DOHH2 (cell line): ENCODE measurements at regions not wholly inside any gene's neighbourhood (a gene's known extent, or its start where the extent isn't known, plus 50 kb on each side); places are given as distances from the start of the nearest gene placed in this dataset.
"Not testable (repeated sequence)": the region's sequence is repeated elsewhere in the genome, so short reads cannot be mapped to it uniquely, and the experiment has no call there.

Experiments used
- H3F3A ChIP-seq: fragments of 200-600 bp; sonication (generic), shearing (Covaris generic); 2 replicates; pipeline ENCODE4 v1.6.0; 2016; ENCODE audit warnings: antibody characterized with exemption, mild to moderate bottlenecking; ENCODE audit not compliant: control insufficient read depth, insufficient read depth
- H3K27ac ChIP-seq: fragments of 200-600 bp; sonication (generic); 2 replicates; pipeline ENCODE4 v1.5.1; 2014; ENCODE audit warnings: low read depth, mild to moderate bottlenecking, low read length, moderate library complexity
- H3K27me3 ChIP-seq: fragments of 200-600 bp; sonication (generic); 2 replicates; pipeline ENCODE4 v1.6.1; 2014; ENCODE audit warnings: mild to moderate bottlenecking, low read length, mixed read lengths; ENCODE audit not compliant: control insufficient read depth
- H3K36me3 ChIP-seq: fragments of 200-600 bp; sonication (generic); 2 replicates; pipeline ENCODE4 v1.6.1; 2014; ENCODE audit warnings: mild to moderate bottlenecking, low read length, moderate library complexity, mixed read lengths; ENCODE audit not compliant: control insufficient read depth
- H3K4me1 ChIP-seq: fragments of 200-600 bp; sonication (generic); 2 replicates; pipeline ENCODE4 v1.6.1; 2014; ENCODE audit warnings: mild to moderate bottlenecking, low read length, mixed read lengths; ENCODE audit not compliant: control insufficient read depth
- H3K4me2 ChIP-seq: fragments of 200-600 bp; sonication (generic); 2 replicates; pipeline ENCODE4 v1.6.0; 2014; ENCODE audit warnings: mild to moderate bottlenecking, low read length, moderate library complexity
- H3K4me3 ChIP-seq: fragments of 200-600 bp; sonication (generic); 2 replicates; pipeline ENCODE4 v1.5.1; 2014; ENCODE audit warnings: mild to moderate bottlenecking, low read length, mixed read lengths
- H3K79me2 ChIP-seq: fragments of 200-600 bp; sonication (generic); 2 replicates; pipeline ENCODE4 v1.6.1; 2014; ENCODE audit warnings: mild to moderate bottlenecking, low read length, mixed read lengths; ENCODE audit not compliant: control insufficient read depth
- H3K9me2 ChIP-seq: fragments of 200-600 bp; sonication (generic); replicated peaks from 2 replicates; pipeline ENCODE4 v1.6.1; 2014; ENCODE audit warnings: mild to moderate bottlenecking, low read length, mixed read lengths; ENCODE audit not compliant: control insufficient read depth
- H3K9me3 ChIP-seq: fragments of 200-600 bp; sonication (generic); 2 replicates; pipeline ENCODE4 v1.6.1; 2014; ENCODE audit warnings: antibody characterized with exemption, low read length, mixed read lengths; ENCODE audit not compliant: control insufficient read depth, insufficient read depth
- H4K20me1 ChIP-seq: fragments of 200-600 bp; sonication (generic); 2 replicates; pipeline ENCODE4 v1.6.0; 2014; ENCODE audit warnings: low read depth, mild to moderate bottlenecking, antibody characterized with exemption, low read length, moderate library complexity; ENCODE audit not compliant: control insufficient read depth, insufficient read depth
- EZH2phosphoT487 ChIP-seq: fragments of 200-600 bp; sonication (generic); IDR thresholded peaks from 2 replicates; pipeline ENCODE4 v1.6.1; 2017; ENCODE audit warnings: borderline replicate concordance, mild to moderate bottlenecking, antibody characterized with exemption, low read length, moderate library complexity, mixed read lengths
- TF ChIP-seq, protein P1 (sequence below): fragments of 200-600 bp; sonication (generic); IDR thresholded peaks from one replicate; pipeline ENCODE4 v1.5.1; 2014; ENCODE audit warnings: antibody characterized with exemption, mild to moderate bottlenecking, low read depth, low read length; ENCODE audit not compliant: poor library complexity, severe bottlenecking

DNA sequence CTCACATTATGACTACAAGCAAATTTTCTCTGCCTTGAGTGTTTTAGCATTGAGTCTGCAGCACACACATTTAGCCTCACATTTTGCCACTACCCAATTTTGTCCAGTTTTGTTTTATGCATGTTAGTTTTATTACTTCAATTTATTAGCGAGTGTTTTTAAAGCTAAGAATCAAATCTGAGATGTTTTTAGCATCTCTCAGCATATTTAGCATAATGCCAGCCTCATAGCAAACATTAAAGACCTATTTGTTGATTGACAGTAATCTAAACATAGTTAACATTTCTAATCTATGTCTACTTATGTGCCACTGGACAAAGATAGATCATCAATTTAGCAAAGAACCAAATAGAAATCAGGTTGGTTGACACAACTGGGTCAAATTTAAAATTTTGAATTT lies 94.1 kb upstream of the NXPH2 start:
- H3K4me2 ChIP-seq = no peak overlapping the region
- H3F3A ChIP-seq = no peaks in the 10 kb centered on the region
- no peaks in the 10 kb centered on the region for H4K20me1 ChIP-seq
- no peaks in the 10 kb centered on the region for H3K4me1 ChIP-seq
- H3K4me3 ChIP-seq = no peak overlapping the region
- no peaks in the 10 kb centered on the region for H3K9me3 ChIP-seq
- H3K27me3 ChIP-seq = no peaks in the 10 kb centered on the region
- TF ChIP-seq, protein P1, sequence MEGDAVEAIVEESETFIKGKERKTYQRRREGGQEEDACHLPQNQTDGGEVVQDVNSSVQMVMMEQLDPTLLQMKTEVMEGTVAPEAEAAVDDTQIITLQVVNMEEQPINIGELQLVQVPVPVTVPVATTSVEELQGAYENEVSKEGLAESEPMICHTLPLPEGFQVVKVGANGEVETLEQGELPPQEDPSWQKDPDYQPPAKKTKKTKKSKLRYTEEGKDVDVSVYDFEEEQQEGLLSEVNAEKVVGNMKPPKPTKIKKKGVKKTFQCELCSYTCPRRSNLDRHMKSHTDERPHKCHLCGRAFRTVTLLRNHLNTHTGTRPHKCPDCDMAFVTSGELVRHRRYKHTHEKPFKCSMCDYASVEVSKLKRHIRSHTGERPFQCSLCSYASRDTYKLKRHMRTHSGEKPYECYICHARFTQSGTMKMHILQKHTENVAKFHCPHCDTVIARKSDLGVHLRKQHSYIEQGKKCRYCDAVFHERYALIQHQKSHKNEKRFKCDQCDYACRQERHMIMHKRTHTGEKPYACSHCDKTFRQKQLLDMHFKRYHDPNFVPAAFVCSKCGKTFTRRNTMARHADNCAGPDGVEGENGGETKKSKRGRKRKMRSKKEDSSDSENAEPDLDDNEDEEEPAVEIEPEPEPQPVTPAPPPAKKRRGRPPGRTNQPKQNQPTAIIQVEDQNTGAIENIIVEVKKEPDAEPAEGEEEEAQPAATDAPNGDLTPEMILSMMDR = no peak
- TF ChIP-seq EZH2phosphoT487 = no peak
- H3K79me2 ChIP-seq = no peaks in the 10 kb centered on the region
- no peak overlapping the region for H3K27ac ChIP-seq
- H3K36me3 ChIP-seq = no peaks in the 10 kb centered on the region
- H3K9me2 ChIP-seq = no peaks in the 10 kb centered on the region

DNA sequence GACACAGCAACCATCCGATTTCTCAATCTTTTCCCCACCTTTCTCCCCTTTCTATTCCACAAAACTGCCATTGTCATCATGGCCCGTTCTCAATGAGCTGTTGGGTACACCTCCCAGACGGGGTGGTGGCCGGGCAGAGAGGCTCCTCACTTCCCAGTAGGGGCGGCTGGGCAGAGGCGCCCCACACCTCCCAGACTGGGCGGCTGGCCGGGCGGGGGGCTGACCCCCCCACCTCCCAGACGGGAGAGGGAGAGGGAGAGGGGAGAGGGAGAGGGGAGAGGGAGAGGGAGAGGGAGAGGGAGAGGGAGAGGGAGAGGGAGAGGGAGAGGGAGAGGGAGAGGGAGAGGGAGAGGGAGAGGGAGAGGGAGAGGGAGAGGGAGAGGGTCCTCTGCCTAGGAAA lies 91.9 kb upstream of the NXPH2 start:
- H3K9me2 ChIP-seq, H3K4me3 ChIP-seq, H3K4me2 ChIP-seq, H3K27ac ChIP-seq, H4K20me1 ChIP-seq, H3K36me3 ChIP-seq, H3K4me1 ChIP-seq, H3K9me3 ChIP-seq, H3F3A ChIP-seq, H3K27me3 ChIP-seq, H3K79me2 ChIP-seq: not testable (repeated sequence)

GRCh38 chr2:138871312-138871711 lies 91.1 kb upstream of the NXPH2 start:
- no peaks in the 10 kb centered on the region for H3K9me3 ChIP-seq
- no peaks in the 10 kb centered on the region for H3K79me2 ChIP-seq
- no peaks in the 10 kb centered on the region for H3K36me3 ChIP-seq
- no peaks in the 10 kb centered on the region for H3F3A ChIP-seq
- no peak overlapping the region for H3K4me2 ChIP-seq
- no peaks in the 10 kb centered on the region for H3K27me3 ChIP-seq
- H4K20me1 ChIP-seq = no peaks in the 10 kb centered on the region
- H3K9me2 ChIP-seq = no peaks in the 10 kb centered on the region
- H3K4me3 ChIP-seq = no peak overlapping the region
- TF ChIP-seq, protein P1 = no peak
- no peak overlapping the region for H3K27ac ChIP-seq
- no peaks in the 10 kb centered on the region for H3K4me1 ChIP-seq

DNA sequence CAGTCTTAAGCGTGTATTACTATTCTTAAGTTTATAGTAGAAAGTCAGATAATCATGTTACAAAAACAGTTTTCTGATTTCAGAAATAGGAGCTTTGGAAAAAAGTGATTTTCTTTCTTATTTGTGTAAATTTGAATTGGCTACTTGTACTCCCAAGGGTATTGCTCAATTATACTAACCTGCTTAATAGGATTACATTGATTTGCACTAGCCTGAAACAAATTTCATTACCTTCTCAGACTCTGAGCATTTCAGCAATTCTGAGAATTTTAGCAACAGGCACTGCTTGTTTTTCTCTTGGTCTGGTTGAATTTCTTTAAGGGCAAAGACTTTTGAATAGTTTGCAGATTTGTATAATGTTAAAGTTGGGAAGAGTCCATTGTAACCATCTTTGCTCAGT lies 87.2 kb upstream of the NXPH2 start:
- Histone ChIP-seq H3K4me1 (no peaks in the 10 kb centered on the region), H3F3A (no peaks in the 10 kb centered on the region), H3K4me2 (no peak overlapping the region), H4K20me1 (no peaks in the 10 kb centered on the region), H3K79me2 (no peaks in the 10 kb centered on the region), H3K36me3 (no peaks in the 10 kb centered on the region), H3K9me2 (no peaks in the 10 kb centered on the region), H3K9me3 (no peaks in the 10 kb centered on the region), H3K4me3 (no peak overlapping the region), H3K27ac (no peak overlapping the region), H3K27me3 (no peaks in the 10 kb centered on the region)
- TF ChIP-seq, protein P1 = no peak
- TF ChIP-seq EZH2phosphoT487 = no peak
